ENCODE measurements at regions not wholly inside any gene's neighbourhood (a gene's known extent, or its start where the extent isn't known, plus 50 kb on each side); places are given as distances from the start of the nearest gene placed in this dataset.

GRCh38 chr11:71366076-71366475 lies 82.1 kb downstream of the DHCR7 start:
- H3K14ac ChIP-seq (ENCODE audit: insufficient read depth, low read length), result no peak overlapping the region
- Mint-ChIP-seq H3K36me3 (ENCODE audit: insufficient read depth in 1 of 3, low read depth in 3 of 3) (no peaks in the 10 kb centered on the region), H3K27ac (no peak overlapping the region), H3K9me3 (no peaks in the 10 kb centered on the region), H3K27me3 (ENCODE audit: low read depth) (peaks cover 2% of the 10 kb centered on the region), H3K4me3 (no peak overlapping the region), H3K4me1 (peaks cover 0 to under 1% of the 10 kb centered on the region in 2 experiments; a peak in 2 of 4 replicates)
- no peak overlapping the region for H3K56ac ChIP-seq (ENCODE audit: insufficient read length, low read depth, low read length)
- no peak overlapping the region for H3K23ac ChIP-seq (ENCODE audit: insufficient read length, low read depth, low read length)
- WGBS (ENCODE audit: extremely low coverage, insufficient read length, low lambda C conversion rate), result no CpG with 5 or more reads among the region's 7 CpGs
- no peak overlapping the region for H2BK120ac ChIP-seq (ENCODE audit: low read depth, low read length, poor library complexity, severe bottlenecking)
- no peak overlapping the region for H3K4ac ChIP-seq (ENCODE audit: low read depth, low read length)
- no peaks in the 10 kb centered on the region for H3K79me1 ChIP-seq (ENCODE audit: insufficient read depth, low read depth, low read length, poor library complexity, severe bottlenecking)
- DNase-seq, result no peak
- H3K4me1 ChIP-seq (ENCODE audit: insufficient read depth, low read length), result no peaks in the 10 kb centered on the region
- H2AK5ac ChIP-seq (ENCODE audit: insufficient read length, low read length), result no peak overlapping the region
- no peaks in the 10 kb centered on the region for H3K23me2 ChIP-seq (ENCODE audit: insufficient read length, low read depth, low read length, poor library complexity, severe bottlenecking)
- H2BK15ac ChIP-seq (ENCODE audit: low read depth, low read length), result no peak overlapping the region
- H3K18ac ChIP-seq (ENCODE audit: insufficient read length, low read depth, low read length), result no peak overlapping the region
- H3K4me2 ChIP-seq (ENCODE audit: insufficient read depth, insufficient read length, low read length), result no peak overlapping the region
- TF ChIP-seq, protein P1, sequence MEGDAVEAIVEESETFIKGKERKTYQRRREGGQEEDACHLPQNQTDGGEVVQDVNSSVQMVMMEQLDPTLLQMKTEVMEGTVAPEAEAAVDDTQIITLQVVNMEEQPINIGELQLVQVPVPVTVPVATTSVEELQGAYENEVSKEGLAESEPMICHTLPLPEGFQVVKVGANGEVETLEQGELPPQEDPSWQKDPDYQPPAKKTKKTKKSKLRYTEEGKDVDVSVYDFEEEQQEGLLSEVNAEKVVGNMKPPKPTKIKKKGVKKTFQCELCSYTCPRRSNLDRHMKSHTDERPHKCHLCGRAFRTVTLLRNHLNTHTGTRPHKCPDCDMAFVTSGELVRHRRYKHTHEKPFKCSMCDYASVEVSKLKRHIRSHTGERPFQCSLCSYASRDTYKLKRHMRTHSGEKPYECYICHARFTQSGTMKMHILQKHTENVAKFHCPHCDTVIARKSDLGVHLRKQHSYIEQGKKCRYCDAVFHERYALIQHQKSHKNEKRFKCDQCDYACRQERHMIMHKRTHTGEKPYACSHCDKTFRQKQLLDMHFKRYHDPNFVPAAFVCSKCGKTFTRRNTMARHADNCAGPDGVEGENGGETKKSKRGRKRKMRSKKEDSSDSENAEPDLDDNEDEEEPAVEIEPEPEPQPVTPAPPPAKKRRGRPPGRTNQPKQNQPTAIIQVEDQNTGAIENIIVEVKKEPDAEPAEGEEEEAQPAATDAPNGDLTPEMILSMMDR (conservative IDR thresholded peaks at IDR 0.05), result no peak
- no peak overlapping the region for H3K27ac ChIP-seq (ENCODE audit: insufficient read length, low read depth, low read length)
- H3T11ph ChIP-seq (ENCODE audit: low read length), result no peak overlapping the region
- H4K20me1 ChIP-seq (ENCODE audit: control insufficient read depth, insufficient read depth, insufficient read length), result no peaks in the 10 kb centered on the region
- H3K27me3 ChIP-seq (ENCODE audit: insufficient read depth, low read length), result no peaks in the 10 kb centered on the region
- H4K91ac ChIP-seq (ENCODE audit: insufficient read length, low read depth, low read length), result no peak overlapping the region
- H4K5ac ChIP-seq (ENCODE audit: insufficient read length, low read depth, low read length), result no peak overlapping the region
- H2BK12ac ChIP-seq (ENCODE audit: insufficient read length, low read depth, low read length), result no peak overlapping the region
- H4K8ac ChIP-seq (replicated peaks; ENCODE audit: insufficient read length, low read depth, low read length), result no peak overlapping the region
- H2BK5ac ChIP-seq (ENCODE audit: insufficient read length, low read length), result no peak overlapping the region
- no peak overlapping the region for H2AFZ ChIP-seq (ENCODE audit: low read length)
- H3K9me3 ChIP-seq (ENCODE audit: control insufficient read depth, low read depth, low read length), result no peaks in the 10 kb centered on the region
- no peak overlapping the region for H3K9ac ChIP-seq (ENCODE audit: extremely low read depth, insufficient read length, low read length)
- H2BK20ac ChIP-seq (ENCODE audit: low read depth, low read length, poor library complexity, severe bottlenecking), result no peak overlapping the region
- no peaks in the 10 kb centered on the region for H3K79me2 ChIP-seq (ENCODE audit: insufficient read depth, low read length)

All from H9 (cell line).